Caco-2 (cell line): ENCODE measurements at regions not wholly inside any gene's neighbourhood (a gene's known extent, or its start where the extent isn't known, plus 50 kb on each side); places are given as distances from the start of the nearest gene placed in this dataset.

Experiments used
- BruUV-seq: library from RNA; stranded (reverse); fragments of 400-500 nt; replicated peaks from 2 replicates; lab custom pipeline; 2021; lab: Mats Ljungman, UMichigan
- CTCF ChIA-PET: fragments of 300-600 bp; sonication (Branson Sonifier 250); formaldehyde crosslinking; loops from one replicate; lab custom pipeline; 2022; ENCODE audit warnings: antibody characterized with exemption; lab: Charles Lee
- POLR2A ChIA-PET: fragments of 300-600 bp; sonication (Branson Sonifier 250); formaldehyde crosslinking; loops from one replicate; lab custom pipeline; 2022; ENCODE audit warnings: antibody characterized with exemption; lab: Charles Lee
- DNase-seq, 2 experiments: peaks; one replicate each; pipeline versions ENCODE4 v3.0.0 to v3.0.0-alpha.2; 2020 to 2022
- H3K27me3 ChIP-seq: replicated peaks from 2 replicates; pipeline ENCODE4 v1.6.0; 2011; ENCODE audit warnings: low read length; ENCODE audit not compliant: control insufficient read depth, insufficient read depth
- H3K36me3 ChIP-seq: 2 replicates; pipeline ENCODE4 v1.5.1; 2011; ENCODE audit warnings: low read length; ENCODE audit not compliant: control insufficient read depth, insufficient read depth
- H3K4me1 ChIP-seq: fragments of 250-450 bp; sonication (Bioruptor Pico); 2 replicates; pipeline ENCODE4 v1.5.1; 2020; ENCODE audit warnings: mild to moderate bottlenecking
- H3K4me3 ChIP-seq: 2 replicates; pipeline ENCODE4 v1.5.1; 2011; ENCODE audit warnings: low read depth, mild to moderate bottlenecking, control low read depth, low read length
- H3K9me3 ChIP-seq: fragments of 250-450 bp; sonication (Bioruptor Pico); 2 replicates; pipeline ENCODE4 v1.5.1; 2020; ENCODE audit warnings: mild to moderate bottlenecking, moderate library complexity
- H3K27ac Mint-ChIP-seq: one replicate; pipeline ENCODE4 v1.8.0; 2022; ENCODE audit warnings: mixed read lengths; ENCODE audit not compliant: unreplicated experiment
- H3K27me3 Mint-ChIP-seq: one replicate; pipeline ENCODE4 v1.8.0; 2022; ENCODE audit warnings: mixed read lengths; ENCODE audit not compliant: insufficient read depth, unreplicated experiment
- H3K36me3 Mint-ChIP-seq: one replicate; pipeline ENCODE4 v1.8.0; 2022; ENCODE audit warnings: mild to moderate bottlenecking, mixed read lengths; ENCODE audit not compliant: insufficient read depth, unreplicated experiment
- H3K4me1 Mint-ChIP-seq: one replicate; pipeline ENCODE4 v1.8.0; 2022; ENCODE audit warnings: low read depth, mixed read lengths; ENCODE audit not compliant: unreplicated experiment
- H3K4me3 Mint-ChIP-seq: one replicate; pipeline ENCODE4 v1.8.0; 2022; ENCODE audit warnings: mild to moderate bottlenecking, moderate library complexity, mixed read lengths; ENCODE audit not compliant: unreplicated experiment
- H3K9me3 Mint-ChIP-seq: one replicate; pipeline ENCODE4 v1.8.0; 2022; ENCODE audit warnings: mixed read lengths; ENCODE audit not compliant: unreplicated experiment
- CTCF ChIP-seq, 2 experiments: fragments of 200-600 bp in 1 of 2; IDR thresholded peaks; 1 replicate in 1 of 2; 2 replicates in 1 of 2; pipeline versions ENCODE4 v1.5.1 to v1.8.0; 2011 to 2022; ENCODE audit warnings: antibody characterized with exemption in 1 of 2, control low read depth in 1 of 2, inconsistent platforms in 1 of 2, low read depth in 1 of 2, low read length in 1 of 2, mild to moderate bottlenecking in 1 of 2, moderate library complexity in 1 of 2; ENCODE audit not compliant: insufficient read depth in 1 of 2, severe bottlenecking in 1 of 2, unreplicated experiment in 1 of 2
- intact Hi-C: fragments of 100-400 bp; cut with micrococcal nuclease; formaldehyde crosslinking; loops from one replicate; pipeline ENCODE4 v1.10.0; 2022; ENCODE audit not compliant: unreplicated experiment

DNA sequence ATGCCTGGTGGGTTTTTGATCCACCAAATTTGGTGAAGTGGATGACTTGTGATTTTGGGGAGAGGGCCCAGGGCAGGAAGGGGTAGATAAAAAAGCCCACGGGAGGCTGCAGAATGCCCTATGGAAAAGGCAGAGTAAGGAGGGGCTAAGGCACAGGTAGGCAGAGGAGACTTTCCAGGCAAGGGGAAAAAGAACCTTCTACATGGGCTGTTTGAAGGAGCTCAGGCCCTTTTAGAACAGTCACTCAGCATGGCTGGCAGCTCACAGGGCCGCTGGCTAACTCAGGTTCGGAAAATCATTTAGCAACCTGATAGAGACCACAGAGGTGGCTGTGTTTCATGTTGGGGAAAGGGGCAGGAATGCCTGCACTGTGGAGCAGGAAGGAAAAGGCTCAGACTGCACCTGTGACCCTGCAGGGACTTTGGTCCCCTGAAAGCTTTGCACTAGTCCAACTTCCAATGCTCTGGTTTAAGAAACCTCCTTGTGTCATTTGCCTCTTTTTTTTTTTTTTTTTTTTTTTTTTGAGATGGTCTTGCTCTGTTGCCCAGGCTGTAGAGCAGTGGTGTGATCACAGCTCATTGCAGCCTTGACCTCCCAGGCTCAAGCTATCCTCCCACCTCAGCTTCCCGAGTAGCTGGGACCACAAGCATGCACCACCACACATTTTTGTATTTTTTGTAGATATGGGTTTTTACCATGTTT lies 58.5 kb upstream of the ENAH start:
- Mint-ChIP-seq H3K9me3 (no peaks in the 10 kb centered on the region), H3K27ac (no peak overlapping the region), H3K27me3 (no peaks in the 10 kb centered on the region), H3K4me1 (no peaks in the 10 kb centered on the region), H3K36me3 (no peaks in the 10 kb centered on the region), H3K4me3 (no peak overlapping the region)
- BruUV-seq, result no TSS peak
- no peaks in the 10 kb centered on the region for H3K27me3 ChIP-seq
- ChIA-PET POLR2A (interaction anchor here (0.6 kb wide), 1 partner anchor 20 kb away, joined by 3 read pairs; no protein-coding TSS in a partner anchor), CTCF (no interaction called here)
- no peak overlapping the region for H3K4me3 ChIP-seq
- no peak for TF ChIP-seq CTCF (IDR thresholded peaks at IDR 0.05; ENCODE audit: insufficient read depth in 1 of 2, low read depth in 1 of 2, low read length in 1 of 2, severe bottlenecking in 1 of 2, unreplicated experiment in 1 of 2)
- H3K36me3 ChIP-seq, result no peaks in the 10 kb centered on the region
- no peaks in the 10 kb centered on the region for H3K9me3 ChIP-seq
- H3K4me1 ChIP-seq, result no peaks in the 10 kb centered on the region
- intact Hi-C loops, result no loop called here
- no peak for DNase-seq

DNA sequence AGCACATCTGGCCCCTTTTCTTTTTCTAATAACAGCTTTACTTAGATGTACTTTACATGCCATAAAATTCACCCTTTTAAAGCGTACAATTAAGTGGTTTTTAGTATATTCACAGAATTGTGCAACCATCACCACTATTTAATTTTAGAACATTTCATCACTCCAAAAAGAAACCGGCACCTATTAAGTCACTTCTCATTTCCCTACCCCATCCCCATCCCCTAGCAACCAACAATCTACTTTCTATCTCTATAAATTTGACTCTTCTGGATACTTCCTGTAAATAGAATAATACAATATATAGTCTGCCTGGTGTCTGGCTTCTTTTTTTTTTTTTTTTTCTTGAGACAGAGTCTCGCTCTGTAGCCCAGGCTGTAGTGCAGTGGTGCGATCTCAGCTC lies 59.5 kb upstream of the ENAH start:
- no peaks in the 10 kb centered on the region for H3K9me3 Mint-ChIP-seq
- no peaks in the 10 kb centered on the region for H3K36me3 Mint-ChIP-seq
- no peaks in the 10 kb centered on the region for H3K4me1 Mint-ChIP-seq
- H3K9me3 ChIP-seq, result no peaks in the 10 kb centered on the region
- H3K27ac Mint-ChIP-seq, result no peak overlapping the region
- H3K4me3 Mint-ChIP-seq, result no peak overlapping the region
- no TSS peak for BruUV-seq
- no peaks in the 10 kb centered on the region for H3K4me1 ChIP-seq
- no peaks in the 10 kb centered on the region for H3K27me3 Mint-ChIP-seq
- no peak for DNase-seq
- POLR2A ChIA-PET, result no interaction called here
- no peak for TF ChIP-seq CTCF (IDR thresholded peaks at IDR 0.05; ENCODE audit: insufficient read depth in 1 of 2, low read depth in 1 of 2, low read length in 1 of 2, severe bottlenecking in 1 of 2, unreplicated experiment in 1 of 2)
- H3K4me3 ChIP-seq, result no peak overlapping the region
- H3K27me3 ChIP-seq, result no peaks in the 10 kb centered on the region
- CTCF ChIA-PET, result interaction anchor here (0.6 kb wide), 1 partner anchor 275 kb away, joined by 4 read pairs; no protein-coding TSS in a partner anchor
- H3K36me3 ChIP-seq, result no peaks in the 10 kb centered on the region
- intact Hi-C loops, result no loop called here

DNA sequence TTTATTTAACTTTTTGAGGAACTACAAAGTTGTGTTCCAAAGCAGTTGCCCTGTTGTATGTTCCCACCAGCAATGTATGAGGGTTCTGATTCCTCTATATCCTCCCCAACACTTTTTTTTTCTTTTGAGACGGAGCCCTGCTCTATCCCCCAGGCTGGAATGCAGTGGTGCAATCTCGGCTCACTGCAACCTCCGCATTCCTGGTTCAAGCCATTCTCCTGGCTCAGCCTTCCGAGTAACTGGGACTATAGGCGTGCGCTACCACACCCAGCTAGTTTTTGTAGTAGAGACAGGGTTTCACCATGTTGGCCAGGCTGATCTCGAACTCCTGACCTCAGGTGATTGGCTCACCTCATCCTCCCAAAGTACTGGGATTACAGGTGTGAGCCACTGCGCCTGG lies 60.4 kb upstream of the ENAH start:
- H3K27ac Mint-ChIP-seq, result no peak overlapping the region
- peak; percentile 16 to 40 for DNase-seq
- ChIA-PET CTCF (no interaction called here), POLR2A (no interaction called here)
- TF ChIP-seq CTCF (IDR thresholded peaks at IDR 0.05; ENCODE audit: insufficient read depth in 1 of 2, low read depth in 1 of 2, low read length in 1 of 2, severe bottlenecking in 1 of 2, unreplicated experiment in 1 of 2), result no peak
- no peaks in the 10 kb centered on the region for H3K9me3 Mint-ChIP-seq
- no peak overlapping the region for H3K4me3 Mint-ChIP-seq
- BruUV-seq, result no TSS peak
- intact Hi-C loops, result no loop called here
- no peaks in the 10 kb centered on the region for H3K4me1 Mint-ChIP-seq
- Histone ChIP-seq H3K4me1 (no peaks in the 10 kb centered on the region), H3K4me3 (no peak overlapping the region), H3K36me3 (no peaks in the 10 kb centered on the region), H3K9me3 (no peaks in the 10 kb centered on the region), H3K27me3 (no peaks in the 10 kb centered on the region)
- H3K36me3 Mint-ChIP-seq, result no peaks in the 10 kb centered on the region
- no peaks in the 10 kb centered on the region for H3K27me3 Mint-ChIP-seq
